ENCODE measurements at regions not wholly inside any gene's neighbourhood (a gene's known extent, or its start where the extent isn't known, plus 50 kb on each side); places are given as distances from the start of the nearest gene placed in this dataset.

GRCh38 chr12:69054343-69055056 lies 121.5 kb upstream of the CPM start:
- TF ChIP-seq POLR2A (IDR thresholded peaks at IDR 0.05; ENCODE audit: low read depth, low read length): no peak
- TF ChIP-seq POLR2AphosphoS5 (IDR thresholded peaks at IDR 0.05; ENCODE audit: low read depth, low read length): no peak
